ENCODE measurements at regions not wholly inside any gene's neighbourhood (a gene's known extent, or its start where the extent isn't known, plus 50 kb on each side); places are given as distances from the start of the nearest gene placed in this dataset.

DNA sequence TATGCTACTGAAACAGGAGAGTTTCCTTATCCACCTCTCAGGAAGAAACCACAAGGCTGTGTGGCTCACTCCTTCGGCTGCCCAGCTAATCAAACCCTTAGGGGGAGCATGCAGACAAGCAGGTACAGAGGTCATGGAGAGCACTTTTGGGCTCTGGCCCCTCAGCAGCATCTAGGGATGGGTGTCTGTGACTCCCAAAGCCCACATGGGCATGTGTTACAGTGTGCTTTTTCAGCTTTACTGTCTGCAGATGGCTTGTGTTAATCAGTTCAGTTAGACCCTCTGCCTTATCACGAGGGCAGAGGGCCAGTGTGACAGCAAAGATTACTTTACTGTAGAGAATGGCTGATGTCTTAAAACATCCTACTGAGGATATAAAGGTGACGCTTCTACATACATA, 447.4 kb downstream of the PCDH10 start:
- Histone ChIP-seq H3K9ac (no peak overlapping the region), H3K9me3 (no peaks in the 10 kb centered on the region), H2AFZ (ENCODE audit: low read depth) (no peak overlapping the region), H3K4me3 (ENCODE audit: low read depth in 2 of 2, low read length in 1 of 2) (no peak overlapping the region), H3K4me2 (no peak overlapping the region), H3K4me1 (ENCODE audit: control insufficient read depth in 1 of 2, insufficient read depth in 2 of 2, low read depth in 1 of 2, low read length in 1 of 2) (no peaks in the 10 kb centered on the region; a peak in 1 of 4 replicates), H3K9me2 (no peaks in the 10 kb centered on the region), H3K36me3 (replicated peaks in 1 of 2; ENCODE audit: control insufficient read depth in 1 of 2, insufficient read depth in 2 of 2, low read length in 1 of 2) (no peaks in the 10 kb centered on the region), H4K20me1 (ENCODE audit: insufficient read depth) (no peaks in the 10 kb centered on the region), H3K27ac (ENCODE audit: low read depth in 2 of 2, low read length in 1 of 2) (no peak overlapping the region), H3F3A (replicated peaks; ENCODE audit: insufficient read depth) (no peaks in the 10 kb centered on the region), H3K79me2 (ENCODE audit: insufficient read depth) (no peaks in the 10 kb centered on the region), H3K27me3 (ENCODE audit: insufficient read depth) (no peaks in the 10 kb centered on the region)
- POLR2A ChIA-PET = no interaction called here
- TF ChIP-seq FOSL2 (IDR thresholded peaks at IDR 0.05; ENCODE audit: borderline replicate concordance, low read depth) (no peak), SMC3 (IDR thresholded peaks at IDR 0.05; ENCODE audit: low read depth, low read length) (no peak), TAF1 (IDR thresholded peaks at IDR 0.05; ENCODE audit: borderline replicate concordance, low read depth, low read length) (no peak), EZH2phosphoT487 (IDR thresholded peaks at IDR 0.05; ENCODE audit: borderline replicate concordance, low read depth) (no peak), NFIC (IDR thresholded peaks at IDR 0.05; ENCODE audit: borderline replicate concordance) (no peak), CHD2 (IDR thresholded peaks at IDR 0.05; ENCODE audit: low read length, partially characterized antibody) (no peak), GATA2 (CRISPR knock-in tag; IDR thresholded peaks at IDR 0.05) (no peak), GABPA (IDR thresholded peaks at IDR 0.05; ENCODE audit: low read depth) (no peak), RAD21 (IDR thresholded peaks at IDR 0.05; ENCODE audit: low read length) (no peak), MXI1 (IDR thresholded peaks at IDR 0.05; ENCODE audit: low read depth, low read length) (no peak), NRF1 (IDR thresholded peaks at IDR 0.05; ENCODE audit: low read depth, low read length) (no peak), YY1 (IDR thresholded peaks at IDR 0.05; ENCODE audit: low read depth) (no peak), JUND (IDR thresholded peaks at IDR 0.05) (no peak)
- TF ChIP-seq, protein P1, sequence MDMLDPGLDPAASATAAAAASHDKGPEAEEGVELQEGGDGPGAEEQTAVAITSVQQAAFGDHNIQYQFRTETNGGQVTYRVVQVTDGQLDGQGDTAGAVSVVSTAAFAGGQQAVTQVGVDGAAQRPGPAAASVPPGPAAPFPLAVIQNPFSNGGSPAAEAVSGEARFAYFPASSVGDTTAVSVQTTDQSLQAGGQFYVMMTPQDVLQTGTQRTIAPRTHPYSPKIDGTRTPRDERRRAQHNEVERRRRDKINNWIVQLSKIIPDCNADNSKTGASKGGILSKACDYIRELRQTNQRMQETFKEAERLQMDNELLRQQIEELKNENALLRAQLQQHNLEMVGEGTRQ (IDR thresholded peaks at IDR 0.05; ENCODE audit: borderline replicate concordance, low read depth, low read length) = no peak
- TF ChIP-seq, protein P2, sequence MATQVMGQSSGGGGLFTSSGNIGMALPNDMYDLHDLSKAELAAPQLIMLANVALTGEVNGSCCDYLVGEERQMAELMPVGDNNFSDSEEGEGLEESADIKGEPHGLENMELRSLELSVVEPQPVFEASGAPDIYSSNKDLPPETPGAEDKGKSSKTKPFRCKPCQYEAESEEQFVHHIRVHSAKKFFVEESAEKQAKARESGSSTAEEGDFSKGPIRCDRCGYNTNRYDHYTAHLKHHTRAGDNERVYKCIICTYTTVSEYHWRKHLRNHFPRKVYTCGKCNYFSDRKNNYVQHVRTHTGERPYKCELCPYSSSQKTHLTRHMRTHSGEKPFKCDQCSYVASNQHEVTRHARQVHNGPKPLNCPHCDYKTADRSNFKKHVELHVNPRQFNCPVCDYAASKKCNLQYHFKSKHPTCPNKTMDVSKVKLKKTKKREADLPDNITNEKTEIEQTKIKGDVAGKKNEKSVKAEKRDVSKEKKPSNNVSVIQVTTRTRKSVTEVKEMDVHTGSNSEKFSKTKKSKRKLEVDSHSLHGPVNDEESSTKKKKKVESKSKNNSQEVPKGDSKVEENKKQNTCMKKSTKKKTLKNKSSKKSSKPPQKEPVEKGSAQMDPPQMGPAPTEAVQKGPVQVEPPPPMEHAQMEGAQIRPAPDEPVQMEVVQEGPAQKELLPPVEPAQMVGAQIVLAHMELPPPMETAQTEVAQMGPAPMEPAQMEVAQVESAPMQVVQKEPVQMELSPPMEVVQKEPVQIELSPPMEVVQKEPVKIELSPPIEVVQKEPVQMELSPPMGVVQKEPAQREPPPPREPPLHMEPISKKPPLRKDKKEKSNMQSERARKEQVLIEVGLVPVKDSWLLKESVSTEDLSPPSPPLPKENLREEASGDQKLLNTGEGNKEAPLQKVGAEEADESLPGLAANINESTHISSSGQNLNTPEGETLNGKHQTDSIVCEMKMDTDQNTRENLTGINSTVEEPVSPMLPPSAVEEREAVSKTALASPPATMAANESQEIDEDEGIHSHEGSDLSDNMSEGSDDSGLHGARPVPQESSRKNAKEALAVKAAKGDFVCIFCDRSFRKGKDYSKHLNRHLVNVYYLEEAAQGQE (IDR thresholded peaks at IDR 0.05; ENCODE audit: low read depth, low read length) = no peak
- CTCF ChIA-PET = no interaction called here
- no peak for DNase-seq
- WGBS (ENCODE audit: low lambda C conversion rate) = 10% methylated on average over 3 of the region's 3 CpGs
